GM19438 (cell line): ENCODE measurements at regions not wholly inside any gene's neighbourhood (a gene's known extent, or its start where the extent isn't known, plus 50 kb on each side); places are given as distances from the start of the nearest gene placed in this dataset.
"Not testable (repeated sequence)": the region's sequence is repeated elsewhere in the genome, so short reads cannot be mapped to it uniquely, and the experiment has no call there.

Experiments
- ATAC-seq: cut with Tn5 transposase; IDR thresholded peaks from one replicate; pipeline ENCODE4 v1.9.1; 2021; ENCODE audit warnings: low read depth; ENCODE audit not compliant: unreplicated experiment

GRCh38 chr11:116667318-116667717 is 105.5 kb downstream of the BUD13 start:
- not testable (repeated sequence) for ATAC-seq

DNA sequence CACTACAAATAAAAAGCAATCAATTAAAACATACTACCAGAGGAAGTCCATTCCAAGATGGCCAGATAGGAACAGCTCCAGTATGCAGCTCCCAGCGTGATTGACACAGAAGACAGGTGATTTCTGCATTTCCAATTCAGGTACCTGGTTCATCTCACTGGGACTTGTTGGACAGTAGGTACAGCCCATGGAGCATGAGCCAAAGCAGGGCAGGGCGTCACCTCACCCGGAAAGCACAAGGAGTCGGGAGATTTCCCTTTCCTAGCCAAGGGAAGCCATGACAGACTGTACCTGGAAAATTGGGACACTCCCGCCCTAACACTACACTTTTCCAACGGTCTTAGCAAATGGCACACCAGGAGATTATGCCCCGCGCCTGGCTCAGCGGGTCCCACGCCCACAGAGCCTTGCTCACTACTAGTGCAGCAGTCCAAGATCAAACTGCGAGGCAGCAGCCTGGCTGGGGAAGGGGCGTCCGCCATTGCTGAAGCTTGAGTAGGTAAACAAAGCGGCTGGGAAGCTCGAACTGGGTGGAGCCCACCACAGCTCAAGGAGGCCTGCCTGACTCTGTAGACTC is 106.0 kb downstream of the BUD13 start:
- not testable (repeated sequence) for ATAC-seq

- no peak for ATAC-seq
Measured at GRCh38 chr11:116665523-116665922, 107.3 kb downstream of the BUD13 start.

DNA sequence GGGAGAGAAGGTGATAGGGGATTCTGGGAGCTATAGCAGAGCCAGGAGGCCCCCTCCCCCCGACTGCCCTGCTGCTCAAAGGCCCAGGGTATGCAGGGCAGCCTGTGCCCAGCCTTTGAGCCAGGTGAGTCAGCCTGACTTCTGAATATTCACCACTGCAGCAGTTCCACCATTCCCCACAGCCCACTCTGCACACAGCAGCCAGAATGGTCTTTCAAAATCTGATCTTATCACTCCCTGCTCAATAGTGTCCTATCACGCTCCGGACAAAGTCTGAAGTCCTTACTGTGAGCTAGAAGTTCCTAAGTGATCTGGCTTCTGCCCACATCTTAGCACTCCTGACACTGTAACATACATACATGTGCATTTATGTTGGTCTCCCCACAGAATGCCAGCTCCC is 111.7 kb downstream of the BUD13 start:
- ATAC-seq = no peak

- no peak for ATAC-seq
Measured at GRCh38 chr11:116660011-116660410, 112.8 kb downstream of the BUD13 start.

DNA sequence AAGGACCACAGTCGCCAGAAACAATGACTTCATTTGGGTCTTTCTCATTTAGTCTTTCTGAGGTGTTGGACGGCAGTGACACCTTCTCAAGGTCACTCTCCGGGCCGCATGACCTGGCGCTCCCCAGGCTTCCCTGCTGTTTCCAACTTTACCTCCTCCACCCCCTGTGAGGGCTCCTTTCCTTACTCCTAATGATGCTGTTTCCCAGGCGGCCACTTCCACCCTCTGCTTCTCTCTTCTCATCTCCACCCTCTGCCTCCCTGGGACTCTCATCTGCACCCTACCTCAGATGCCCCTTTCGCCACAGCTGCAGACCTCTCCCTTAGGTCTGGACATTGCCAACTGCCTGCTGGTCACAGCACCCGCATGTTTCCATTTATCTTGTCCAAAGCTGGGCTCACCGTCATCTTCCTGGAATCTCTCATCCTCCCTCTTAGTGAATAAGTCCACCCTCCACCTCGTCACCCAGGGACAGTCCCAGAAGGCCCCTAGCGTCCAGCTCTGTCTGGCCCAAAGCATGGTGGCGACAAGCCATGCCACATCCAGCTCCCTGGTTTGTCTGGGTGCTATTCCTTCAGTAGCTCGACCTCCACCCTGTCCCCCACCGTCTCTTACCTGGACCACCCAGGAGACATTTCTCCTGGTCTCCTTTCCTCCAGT is 113.8 kb downstream of the BUD13 start:
- no peak for ATAC-seq

DNA sequence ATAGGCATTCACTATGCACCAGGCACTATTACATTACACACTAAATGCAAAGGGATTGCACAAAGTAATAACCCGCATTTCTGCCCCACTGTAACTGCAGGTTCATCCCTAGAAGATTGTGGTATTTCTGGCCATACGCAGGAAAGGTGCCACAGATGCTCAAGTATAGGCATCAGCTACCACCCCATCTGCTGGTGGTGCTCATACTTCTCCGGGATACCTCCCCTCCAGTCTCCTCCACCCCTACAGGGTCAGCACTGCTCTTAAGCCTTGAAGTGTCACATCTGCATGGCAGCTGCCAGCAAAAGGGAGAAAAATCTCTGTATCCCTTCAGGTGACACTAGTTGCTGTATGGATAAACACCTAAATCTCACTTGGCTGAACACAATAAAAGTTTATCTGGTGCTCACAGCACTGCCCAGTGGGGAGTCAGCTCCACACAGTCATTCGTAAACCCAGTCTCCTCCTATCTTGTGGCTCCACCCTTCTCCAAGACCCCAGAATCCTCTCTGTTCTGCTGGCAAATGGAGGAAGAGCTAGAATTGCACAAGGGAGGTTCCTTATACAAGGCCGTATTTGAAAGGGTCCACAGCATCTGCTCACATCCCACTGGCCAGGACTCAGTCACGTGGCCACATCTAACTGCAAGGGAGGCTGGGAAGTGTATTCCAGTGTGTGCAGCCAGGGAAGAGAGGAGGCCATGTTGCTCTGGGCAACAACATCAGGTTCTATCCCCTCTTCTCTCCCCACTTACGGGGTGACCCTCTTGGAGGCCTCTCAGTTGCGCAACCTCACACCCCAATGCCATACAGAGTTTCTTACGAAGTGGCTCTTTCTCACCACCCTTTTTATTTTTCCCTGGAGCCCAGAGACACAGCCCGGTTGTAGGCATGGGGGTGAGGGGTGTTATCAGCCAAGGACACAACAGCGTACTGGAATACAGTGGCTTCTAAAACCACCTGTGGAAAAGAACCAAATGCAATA is 114.7 kb downstream of the BUD13 start:
- no peak for ATAC-seq

- ATAC-seq = no peak
Measured at GRCh38 chr11:116656011-116656410, 116.8 kb downstream of the BUD13 start.

DNA sequence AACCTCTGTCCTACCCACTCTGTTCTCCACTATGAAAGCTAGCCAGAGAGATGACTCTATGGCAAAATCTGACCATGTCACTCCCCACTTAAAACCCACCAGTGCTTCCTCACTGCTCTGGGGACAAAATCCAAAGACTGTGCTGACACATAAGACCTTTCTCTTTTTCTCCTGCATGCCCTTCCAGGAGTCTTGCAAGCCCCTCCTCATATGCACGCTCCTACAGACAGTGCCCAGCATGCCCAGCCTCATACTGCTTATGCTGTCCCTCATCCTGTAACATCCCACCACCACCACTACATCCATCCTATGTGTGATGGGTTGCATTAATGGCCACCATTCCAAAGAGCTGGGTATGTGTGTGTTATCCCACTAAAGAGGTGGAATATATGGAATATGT is 118.3 kb downstream of the BUD13 start:
- ATAC-seq = no peak

DNA sequence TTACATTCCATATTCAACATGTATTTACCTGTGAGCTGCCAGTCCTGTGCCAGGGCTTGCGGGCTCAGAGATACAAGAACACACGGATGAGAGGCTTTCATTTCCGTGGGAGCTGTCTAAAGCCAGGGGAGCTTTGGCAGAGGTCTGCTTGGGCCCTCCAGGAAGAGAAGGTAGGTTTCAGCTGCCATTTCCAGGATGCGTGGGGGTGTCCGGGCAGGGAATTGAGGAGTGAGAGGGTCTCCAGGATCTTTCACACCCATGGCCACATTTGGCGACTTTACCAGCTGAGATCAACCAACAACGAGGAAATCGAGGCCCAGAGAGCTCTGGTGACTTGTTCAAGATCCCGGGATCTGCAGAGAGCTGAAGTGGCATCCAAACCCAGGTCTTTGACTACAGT is 119.6 kb downstream of the BUD13 start:
- ATAC-seq = no peak

DNA sequence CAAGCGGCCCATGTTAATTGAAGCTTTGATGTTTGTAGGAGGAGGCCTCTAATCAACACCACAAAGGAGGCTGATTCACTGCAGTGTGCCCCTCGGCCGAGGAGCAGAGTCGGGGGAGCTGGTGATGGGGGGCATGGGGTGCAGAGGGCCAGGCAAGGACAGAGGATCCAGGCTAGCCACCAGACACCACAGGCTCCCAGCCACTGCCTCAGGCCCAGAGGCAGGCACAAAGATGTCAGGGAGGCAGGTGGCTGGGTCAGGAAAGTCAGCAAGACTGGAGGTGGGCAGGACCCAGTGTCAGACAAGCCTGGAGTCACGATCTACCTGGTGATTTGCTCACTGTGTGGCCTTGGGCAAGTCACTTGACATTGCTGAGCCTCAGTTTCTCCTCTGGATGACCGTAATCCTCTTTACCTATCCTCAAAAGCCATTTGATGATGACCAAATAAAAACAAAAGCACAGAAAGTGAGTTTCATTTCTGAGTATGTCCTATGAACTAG is 121.0 kb downstream of the BUD13 start:
- no peak for ATAC-seq

DNA sequence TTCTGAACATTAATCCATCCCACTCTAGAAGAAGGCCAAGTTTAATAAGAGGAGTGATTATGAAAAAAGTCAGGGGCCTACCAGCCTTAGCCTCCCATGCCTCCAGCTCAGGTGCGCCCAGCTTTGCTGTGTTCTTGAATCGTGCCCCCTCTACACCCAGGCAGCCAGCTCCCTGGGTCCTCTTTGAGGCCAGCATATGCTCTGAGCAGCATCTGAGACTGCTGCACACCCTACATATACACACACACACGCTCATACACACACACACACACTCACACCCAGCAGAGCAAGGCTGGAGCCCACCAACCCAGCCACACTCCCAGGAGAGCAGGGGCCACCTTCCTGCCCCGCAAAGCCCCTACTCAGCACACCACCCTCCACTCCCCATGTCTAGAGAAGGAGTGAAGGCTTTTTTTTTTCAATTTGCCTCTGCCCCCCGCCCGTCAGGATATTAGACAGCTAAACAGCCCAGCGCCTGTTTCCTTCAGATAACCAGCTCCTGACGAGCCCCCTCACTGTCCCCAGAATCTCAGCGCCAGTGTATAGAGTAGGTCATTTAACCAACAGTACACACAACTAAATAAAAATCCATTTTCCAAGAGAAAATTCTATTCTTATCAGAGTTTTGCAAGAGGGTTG is 121.6 kb downstream of the BUD13 start:
- ATAC-seq = no peak

- no peak for ATAC-seq
Measured at GRCh38 chr11:116650052-116650451, 122.7 kb downstream of the BUD13 start.

- no peak for ATAC-seq
Measured at GRCh38 chr11:116649268-116649667, 123.5 kb downstream of the BUD13 start.

GRCh38 chr11:116648247-116649174 is 124.3 kb downstream of the BUD13 start:
- no peak for ATAC-seq

GRCh38 chr11:116647305-116648080 is 125.3 kb downstream of the BUD13 start:
- ATAC-seq = no peak

GRCh38 chr11:116646191-116646590 is 126.6 kb downstream of the BUD13 start:
- no peak for ATAC-seq

GRCh38 chr11:116644941-116645305 is 127.9 kb downstream of the BUD13 start:
- ATAC-seq = no peak
